Gastroesophageal sphincter (tissue), 3 donors: ENCODE measurements at regions not wholly inside any gene's neighbourhood (a gene's known extent, or its start where the extent isn't known, plus 50 kb on each side); places are given as distances from the start of the nearest gene placed in this dataset.

ENCODE experiments used
- CTCF ChIP-seq, 4 experiments: fragments of 200-600 bp in 2 of 4; fragments of 450-650 bp in 2 of 4; sonication (generic) in 1 of 4; IDR thresholded peaks; one replicate each; pipeline ENCODE4 v1.5.1; 2017 to 2019; ENCODE audit warnings: antibody characterized with exemption in 4 of 4, mild to moderate bottlenecking in 2 of 4, moderate library complexity in 2 of 4
- POLR2AphosphoS5 ChIP-seq: sonication (generic); formaldehyde crosslinking; IDR thresholded peaks from one replicate; pipeline ENCODE4 v1.6.1; 2017; ENCODE audit warnings: antibody characterized with exemption

- TF ChIP-seq CTCF (IDR thresholded peaks at IDR 0.05) (no peak), POLR2AphosphoS5 (no peak)
These were observed 121.6 kb upstream of the NDUFV2 start for GRCh38 chr18:8980918-8981317.
